HL-60 (cell line): ENCODE measurements at regions not wholly inside any gene's neighbourhood (a gene's known extent, or its start where the extent isn't known, plus 50 kb on each side); places are given as distances from the start of the nearest gene placed in this dataset.
"Not testable (repeated sequence)": the region's sequence is repeated elsewhere in the genome, so short reads cannot be mapped to it uniquely, and the experiment has no call there.

Experiments used
- CTCF ChIP-seq: IDR thresholded peaks from one replicate; pipeline ENCODE4 v1.5.1; 2011; ENCODE audit warnings: low read length, control low read depth, inconsistent platforms; ENCODE audit not compliant: insufficient read depth
- GABPA ChIP-seq: IDR thresholded peaks from 2 replicates; pipeline ENCODE4 v1.6.1; 2012; ENCODE audit warnings: low read depth
- POLR2AphosphoS5 ChIP-seq: IDR thresholded peaks from 2 replicates; pipeline ENCODE4 v1.6.1; 2012; ENCODE audit warnings: low read depth
- REST ChIP-seq: IDR thresholded peaks from 2 replicates; pipeline ENCODE4 v1.6.1; 2012; ENCODE audit warnings: low read depth; ENCODE audit not compliant: insufficient replicate concordance
- SPI1 ChIP-seq: IDR thresholded peaks from 2 replicates; pipeline ENCODE4 v1.6.1; 2012; ENCODE audit warnings: low read depth, mild to moderate bottlenecking, borderline replicate concordance

- not testable (repeated sequence) for TF ChIP-seq CTCF, REST, POLR2AphosphoS5, GABPA, SPI1
Measured at GRCh38 chr1:83440021-83440420, 558.9 kb downstream of the TTLL7 start.
